ENCODE measurements at regions not wholly inside any gene's neighbourhood (a gene's known extent, or its start where the extent isn't known, plus 50 kb on each side); places are given as distances from the start of the nearest gene placed in this dataset.

DNA sequence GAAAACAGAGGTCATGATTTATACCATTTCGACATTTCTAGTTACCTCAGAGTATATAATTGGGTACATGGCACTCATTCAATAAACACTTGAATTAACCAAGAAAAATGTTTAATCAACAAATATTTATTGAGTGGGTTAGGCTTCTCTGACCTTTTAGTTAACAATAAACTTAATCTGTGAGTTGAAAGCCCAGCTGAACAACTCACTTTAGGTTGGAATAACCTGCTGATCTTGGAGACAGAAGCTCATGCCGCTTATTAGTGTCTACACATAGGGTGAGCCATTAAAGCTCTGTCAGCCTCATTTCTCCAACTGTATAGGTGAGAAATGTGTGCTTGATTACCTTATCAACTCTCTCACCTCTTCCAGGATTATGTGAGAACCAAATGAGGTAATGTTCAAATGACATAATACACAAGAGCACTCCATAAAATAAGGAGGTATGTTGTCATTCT is 98.2 kb upstream of the DTNBP1 start:
- TF ChIP-seq EZH2 (IDR thresholded peaks at IDR 0.05; ENCODE audit: insufficient read depth, poor library complexity, severe bottlenecking) (no peak), EZH2phosphoT487 (IDR thresholded peaks at IDR 0.05; ENCODE audit: insufficient read depth, low read depth) (no peak)

Measured in GM23248 (cell line).